Heart left ventricle (tissue), 13 donors: ENCODE measurements at regions not wholly inside any gene's neighbourhood (a gene's known extent, or its start where the extent isn't known, plus 50 kb on each side); places are given as distances from the start of the nearest gene placed in this dataset.

Experiments
- CTCF ChIP-seq, 12 donors: fragments of 200-600 bp; sonication (generic) in 4 of 12; IDR thresholded peaks; one replicate each; pipeline versions ENCODE4 v1.5.0 to v1.8.0; 2018 to 2022; ENCODE audit warnings: antibody characterized with exemption in 12 of 12, mild to moderate bottlenecking in 5 of 12
- POLR2A ChIP-seq, 2 donors: fragments of 450-650 bp; IDR thresholded peaks; one replicate each; pipeline ENCODE4 v1.6.1; 2017; ENCODE audit warnings: antibody characterized with exemption in 2 of 2, mild to moderate bottlenecking in 2 of 2, moderate library complexity in 2 of 2
- donor health status: ischemic (EF 13 %, LVEDD 7.1; RV severe dilation, severe dysfunction).
- donor health status: DM: no; HTN: yes; CAD: no.
- donor health status: DM: no; HTN: no; CAD: no.
- donor health status: ischemic (EF 25% LVEDD 6.9; RV normal size, moderate dysfunction).
- donor health status: ischemic (EF 25% LVEDD 5.7; RV mildly dilated, moderate dysfunction).
- donor health status: ischemic (EF 35%, LVEDD 5.7; RV mildly dilated, moderate dysfunction).
- donor health status: nonischemic (EF 11% LVEDD 7.7; RV severe dilation, severe dysfunction).
- donor health status: DM: yes; HTN: yes; CAD: no.
- donor health status: PGD.
- donor health status: ischemic (EF 29% LVEDD 5.4; RV normal size, mild dysfunction).
- donor health status: nonischemic (EF 23%, LVEDD 6.1; RV moderate dilation, normal function).

GRCh38 chr3:88433568-88433967, 283.8 kb downstream of the C3orf38 start:
- TF ChIP-seq CTCF (IDR thresholded peaks at IDR 0.05): no peak
- TF ChIP-seq POLR2A (IDR thresholded peaks at IDR 0.05): no peak
